GM19351 (cell line): ENCODE measurements at regions not wholly inside any gene's neighbourhood (a gene's known extent, or its start where the extent isn't known, plus 50 kb on each side); places are given as distances from the start of the nearest gene placed in this dataset.

Experiments
- ATAC-seq: cut with Tn5 transposase; IDR thresholded peaks from one replicate; pipeline ENCODE4 v1.9.1; 2021; ENCODE audit warnings: mild to moderate bottlenecking, moderate library complexity; ENCODE audit not compliant: unreplicated experiment

DNA sequence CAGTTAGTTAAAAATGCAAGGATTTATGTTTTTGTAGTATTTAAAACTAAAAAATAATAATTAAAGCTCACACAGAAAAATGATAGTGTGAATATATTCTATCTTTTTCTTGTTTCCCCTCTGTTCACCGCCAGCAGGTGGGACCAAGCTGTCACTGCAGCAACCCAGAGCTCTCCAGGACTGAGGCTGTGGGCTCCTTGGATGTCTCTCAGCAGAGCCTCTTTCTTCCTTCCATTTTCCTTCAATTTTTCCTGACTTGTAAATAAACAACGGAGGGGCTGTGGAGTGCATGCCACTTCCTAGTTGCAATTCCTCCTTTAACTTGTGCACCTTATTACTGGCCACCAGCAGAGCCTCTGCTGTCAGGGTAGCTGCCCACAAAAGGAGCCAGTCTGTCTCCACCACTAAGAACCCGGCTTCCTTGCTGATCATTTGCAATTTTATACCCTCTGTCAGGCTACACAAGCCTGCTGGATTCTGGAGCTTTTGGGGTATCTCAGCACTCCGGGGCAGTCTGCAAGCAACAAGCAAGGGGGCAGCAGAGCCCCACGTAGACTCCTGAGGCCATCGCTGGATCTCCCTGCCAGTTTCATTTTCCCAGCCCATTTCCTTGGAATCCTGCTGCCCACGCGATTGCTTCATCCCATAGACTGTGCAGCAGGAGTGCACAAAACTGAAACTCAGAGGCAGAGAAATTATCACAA, 1467.4 kb downstream of the C4orf33 start:
- ATAC-seq: no peak

DNA sequence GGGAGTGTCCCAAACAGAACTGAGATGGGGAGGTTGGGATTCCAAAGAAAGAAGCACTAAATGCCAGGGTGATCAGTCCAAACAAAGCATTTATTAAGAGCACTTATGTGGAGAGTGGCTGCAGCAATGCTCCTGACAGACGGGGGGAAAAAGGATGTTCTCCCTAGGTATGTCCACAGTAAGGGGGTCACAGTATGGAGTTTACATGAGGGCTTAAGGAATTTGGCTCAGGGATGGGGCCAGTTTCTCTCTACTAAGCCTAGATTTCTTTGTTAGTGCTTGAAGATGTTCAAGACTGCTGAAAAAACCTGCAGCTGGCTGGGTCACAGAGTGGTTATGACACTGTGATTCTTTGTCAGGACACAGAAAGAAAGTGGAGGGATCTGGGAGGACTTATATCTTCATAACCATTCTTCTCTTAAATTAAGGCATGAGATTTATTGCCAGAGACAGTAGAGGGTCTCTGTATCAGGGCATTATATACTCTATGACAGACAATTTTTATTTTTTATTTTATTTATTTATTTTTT, 1468.0 kb downstream of the C4orf33 start:
- ATAC-seq: no peak

GRCh38 chr4:130568746-130569145, 1472.8 kb downstream of the C4orf33 start:
- no peak for ATAC-seq

GRCh38 chr4:130573742-130574141, 1477.8 kb downstream of the C4orf33 start:
- ATAC-seq: no peak

- ATAC-seq: no peak
These were observed 1478.3 kb downstream of the C4orf33 start for GRCh38 chr4:130574215-130574614.

DNA sequence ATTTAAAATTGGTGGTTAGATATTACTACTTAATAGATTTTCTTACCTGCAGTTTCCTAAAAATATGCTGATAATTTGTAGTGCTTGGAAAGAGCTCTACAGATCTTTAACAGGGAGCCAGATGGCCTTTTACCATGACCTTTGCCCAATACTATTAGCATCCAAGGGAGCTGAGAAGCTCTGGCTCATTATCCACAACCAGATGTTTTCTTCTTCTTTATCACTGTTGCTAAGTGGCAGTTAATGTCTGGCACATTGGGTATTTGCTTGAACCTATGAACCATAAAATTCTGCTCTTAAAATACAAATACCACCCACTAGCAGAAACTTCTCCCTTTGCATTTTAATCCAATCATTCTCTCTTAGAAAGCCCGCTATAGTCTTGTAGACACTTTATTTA, 1480.3 kb downstream of the C4orf33 start:
- no peak for ATAC-seq

DNA sequence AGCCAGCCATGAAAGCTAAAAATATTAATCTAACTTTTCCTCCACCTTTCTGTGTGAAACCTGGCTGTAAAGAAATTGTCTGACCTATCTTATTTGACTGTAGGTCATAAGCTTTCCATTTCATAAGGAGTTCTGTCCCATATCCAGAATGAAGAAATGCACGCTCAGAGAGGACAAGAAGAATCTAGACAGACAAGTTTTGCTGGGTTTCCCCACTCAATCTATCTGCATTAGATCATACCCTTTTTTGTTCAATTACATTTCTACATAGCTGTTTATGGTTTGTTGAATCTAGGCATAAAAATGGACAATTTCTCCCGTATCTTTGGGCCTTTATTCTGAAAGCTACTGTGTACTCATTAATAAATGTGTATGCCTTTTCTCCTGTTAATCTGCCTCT, 1495.1 kb downstream of the C4orf33 start:
- ATAC-seq: no peak

- no peak for ATAC-seq
These were observed 1504.8 kb downstream of the C4orf33 start for GRCh38 chr4:130600706-130601105.

DNA sequence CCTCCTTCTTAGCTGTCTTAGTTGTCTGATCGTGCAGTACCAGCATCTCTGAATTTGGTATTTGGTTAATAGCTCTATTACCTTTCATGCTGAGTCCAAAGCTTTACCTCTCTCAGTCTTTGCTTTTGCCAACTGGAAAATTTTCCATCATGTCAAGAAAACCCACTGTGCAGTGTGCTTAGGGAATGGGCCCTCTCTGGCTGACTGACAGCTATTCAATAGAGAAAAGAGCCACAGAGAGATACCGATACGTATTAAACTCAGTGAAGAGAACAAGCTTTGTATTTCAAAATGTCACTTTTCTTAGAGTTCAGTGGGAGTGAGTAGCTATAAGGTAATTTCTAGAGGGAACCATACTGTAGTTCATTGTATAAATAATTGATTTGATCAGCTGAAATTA, 1507.1 kb downstream of the C4orf33 start:
- ATAC-seq: no peak

DNA sequence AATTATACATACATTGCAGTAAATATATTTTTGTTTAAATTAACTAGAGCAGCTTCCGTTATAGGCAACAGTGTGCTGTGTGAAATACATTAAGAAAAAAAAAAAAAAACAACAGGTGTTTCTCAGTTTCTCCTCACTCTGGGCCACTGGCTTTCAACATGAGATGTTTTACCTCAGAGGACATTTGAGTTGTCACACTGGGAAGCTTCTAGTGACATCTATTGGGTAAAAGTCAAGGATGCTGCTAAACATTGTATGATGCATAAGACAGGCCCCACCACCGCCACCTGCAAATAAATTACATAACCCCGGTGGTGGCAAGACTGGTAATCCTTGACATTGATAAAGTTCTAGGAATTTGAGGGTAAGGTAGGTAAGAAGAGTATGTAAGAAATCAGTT, 1512.2 kb downstream of the C4orf33 start:
- no peak for ATAC-seq

- no peak for ATAC-seq
These were observed 1532.6 kb downstream of the C4orf33 start for GRCh38 chr4:130628531-130628930.

GRCh38 chr4:130632731-130633604, 1537.0 kb downstream of the C4orf33 start:
- ATAC-seq: no peak

GRCh38 chr4:130636486-130636885, 1540.5 kb downstream of the C4orf33 start:
- no peak for ATAC-seq

DNA sequence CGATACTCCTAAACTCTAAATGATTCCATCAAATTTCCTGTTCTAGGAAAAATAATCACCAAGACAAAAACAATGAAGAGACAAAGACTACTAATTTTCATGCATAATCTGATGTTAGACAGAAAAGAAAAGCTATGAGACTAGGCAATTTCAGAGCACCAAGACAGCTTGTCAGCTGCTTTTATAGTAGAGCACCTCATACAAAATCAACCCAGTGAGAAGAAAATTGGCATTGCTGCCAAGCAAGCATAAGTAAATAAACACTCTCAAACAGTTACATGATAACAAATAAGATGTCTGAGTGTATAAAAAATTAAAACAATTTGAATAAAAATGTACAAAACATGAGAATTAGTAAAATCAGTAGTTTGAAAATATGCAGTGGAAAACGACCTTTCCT, 1544.6 kb downstream of the C4orf33 start:
- ATAC-seq: no peak

DNA sequence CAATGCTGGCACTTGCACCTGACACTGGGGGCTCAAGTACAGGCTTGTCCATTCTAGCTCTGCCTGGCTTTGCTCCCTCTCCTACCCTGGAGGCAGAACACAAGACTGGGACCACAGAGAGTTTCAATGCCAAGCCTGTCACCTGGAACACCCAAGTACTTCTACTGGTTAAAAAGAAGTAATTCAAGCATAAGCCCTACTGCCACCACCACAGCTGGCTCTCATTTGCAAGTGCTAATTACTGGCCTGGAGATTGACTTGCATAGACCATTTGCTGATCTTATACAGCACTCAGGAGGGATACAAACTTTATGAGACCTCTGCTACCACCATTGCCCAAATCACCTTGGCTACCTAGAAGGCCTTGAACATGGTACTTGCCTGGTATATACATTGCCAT, 1550.9 kb downstream of the C4orf33 start:
- no peak for ATAC-seq

GRCh38 chr4:130648570-130648969, 1552.6 kb downstream of the C4orf33 start:
- no peak for ATAC-seq

GRCh38 chr4:130653842-130654241, 1557.9 kb downstream of the C4orf33 start:
- ATAC-seq: no peak

- no peak for ATAC-seq
These were observed 1563.4 kb downstream of the C4orf33 start for GRCh38 chr4:130659320-130659719.

- ATAC-seq: no peak
These were observed 1572.9 kb downstream of the C4orf33 start for GRCh38 chr4:130668859-130669258.

- ATAC-seq: no peak
These were observed 1579.3 kb downstream of the C4orf33 start for GRCh38 chr4:130675266-130675665.

GRCh38 chr4:130689181-130689580, 1593.2 kb downstream of the C4orf33 start:
- ATAC-seq: no peak

GRCh38 chr4:130698251-130698650, 1602.3 kb downstream of the C4orf33 start:
- ATAC-seq: no peak
